ENCODE measurements at regions not wholly inside any gene's neighbourhood (a gene's known extent, or its start where the extent isn't known, plus 50 kb on each side); places are given as distances from the start of the nearest gene placed in this dataset.

DNA sequence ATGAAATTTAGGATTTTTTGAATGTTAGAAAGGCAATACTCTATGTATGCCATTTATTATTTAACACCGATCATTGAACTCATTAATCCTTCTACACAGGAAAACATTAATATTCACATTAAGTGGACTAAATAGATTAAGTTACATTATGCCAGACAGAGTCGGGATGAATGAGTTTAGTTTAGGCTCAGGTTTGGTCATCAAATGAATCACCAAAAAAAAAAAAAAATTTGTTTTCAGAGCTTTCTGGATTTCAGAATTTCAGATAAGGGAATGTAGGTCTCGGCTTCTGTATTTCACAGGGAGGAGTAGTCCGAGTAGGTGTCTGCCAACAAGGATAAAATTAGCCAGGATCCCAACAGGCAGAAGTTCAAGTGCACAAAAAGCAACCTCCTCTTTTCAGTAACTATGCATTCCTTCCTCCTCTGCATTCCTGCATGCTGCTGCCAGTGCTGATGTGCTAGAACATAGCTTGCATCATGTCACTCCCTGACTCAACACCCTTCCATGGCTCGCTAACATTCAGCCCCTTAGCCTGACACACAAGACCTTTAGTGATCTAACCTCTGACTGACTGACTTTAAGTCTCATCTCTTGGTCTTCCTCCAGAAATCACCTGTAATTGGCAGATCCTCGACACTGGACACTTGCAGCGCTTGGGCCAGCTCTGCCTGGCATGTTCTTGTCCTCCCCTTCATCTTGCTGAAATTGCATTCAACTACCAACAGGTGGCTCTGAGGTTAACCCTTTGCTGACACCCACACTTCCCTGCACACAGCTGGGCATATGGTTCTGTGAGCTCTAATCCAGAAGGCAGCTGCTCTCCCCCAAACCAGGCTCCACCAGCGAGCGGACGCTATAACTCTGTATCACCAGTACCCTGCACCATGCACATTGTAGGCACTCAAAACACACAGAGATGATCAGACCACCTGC is 145.4 kb upstream of the PROK2 start:
- peak; percentile 79 for TF ChIP-seq CTCF (conservative IDR thresholded peaks at IDR 0.05)
- no peak overlapping the region for H3K4ac ChIP-seq (ENCODE audit: low read depth, low read length)
- H3K9ac ChIP-seq (ENCODE audit: extremely low read depth, insufficient read length, low read length) = no peak overlapping the region
- H3K56ac ChIP-seq (ENCODE audit: insufficient read length, low read depth, low read length) = no peak overlapping the region
- no peak overlapping the region for H4K5ac ChIP-seq (ENCODE audit: insufficient read length, low read depth, low read length)
- no peaks in the 10 kb centered on the region for H3K27me3 ChIP-seq (ENCODE audit: insufficient read depth, low read length)
- no peak overlapping the region for H2AFZ ChIP-seq (ENCODE audit: low read length)
- WGBS (ENCODE audit: extremely low coverage, insufficient read length, low lambda C conversion rate) = no CpG with 5 or more reads among the region's 10 CpGs
- no peak overlapping the region for H3K23ac ChIP-seq (ENCODE audit: insufficient read length, low read depth, low read length)
- H3K18ac ChIP-seq (ENCODE audit: insufficient read length, low read depth, low read length) = no peak overlapping the region
- H3K27ac ChIP-seq (ENCODE audit: insufficient read length, low read depth, low read length) = no peak overlapping the region
- no peak overlapping the region for H3T11ph ChIP-seq (ENCODE audit: low read length)
- H3K4me2 ChIP-seq (ENCODE audit: insufficient read depth, insufficient read length, low read length) = no peak overlapping the region
- Mint-ChIP-seq H3K27ac (peak overlapping the region in 1 of 3 experiments; percentile 61; a peak in 1 of 7 replicates), H3K4me1 (peaks cover 36 to 39% of the 10 kb centered on the region in 2 experiments), H3K4me3 (no peak overlapping the region), H3K27me3 (ENCODE audit: low read depth) (no peaks in the 10 kb centered on the region), H3K36me3 (ENCODE audit: insufficient read depth in 1 of 3, low read depth in 3 of 3) (no peaks in the 10 kb centered on the region; a peak in 1 of 7 replicates), H3K9me3 (no peaks in the 10 kb centered on the region)
- no peak overlapping the region for H4K91ac ChIP-seq (ENCODE audit: insufficient read length, low read depth, low read length)
- H4K8ac ChIP-seq (replicated peaks; ENCODE audit: insufficient read length, low read depth, low read length) = no peak overlapping the region
- H3K14ac ChIP-seq (ENCODE audit: insufficient read depth, low read length) = no peak overlapping the region
- peak; percentile 72 for DNase-seq
- H2AK5ac ChIP-seq (ENCODE audit: insufficient read length, low read length) = no peak overlapping the region
- H3K9me3 ChIP-seq (ENCODE audit: control insufficient read depth, low read depth, low read length) = no peaks in the 10 kb centered on the region
- H3K79me1 ChIP-seq (ENCODE audit: insufficient read depth, low read depth, low read length, poor library complexity, severe bottlenecking) = no peaks in the 10 kb centered on the region
- no peaks in the 10 kb centered on the region for H4K20me1 ChIP-seq (ENCODE audit: control insufficient read depth, insufficient read depth, insufficient read length)
- H2BK12ac ChIP-seq (ENCODE audit: insufficient read length, low read depth, low read length) = no peak overlapping the region
- H2BK20ac ChIP-seq (ENCODE audit: low read depth, low read length, poor library complexity, severe bottlenecking) = no peak overlapping the region
- no peak overlapping the region for H2BK5ac ChIP-seq (ENCODE audit: insufficient read length, low read length)
- H3K79me2 ChIP-seq (ENCODE audit: insufficient read depth, low read length) = no peaks in the 10 kb centered on the region
- peaks cover 11% of the 10 kb centered on the region; the same call in 1 of the 2 replicates for H3K4me1 ChIP-seq (ENCODE audit: insufficient read depth, low read length)
- no peak overlapping the region for H2BK15ac ChIP-seq (ENCODE audit: low read depth, low read length)
- no peak overlapping the region for H2BK120ac ChIP-seq (ENCODE audit: low read depth, low read length, poor library complexity, severe bottlenecking)
- H3K23me2 ChIP-seq (ENCODE audit: insufficient read length, low read depth, low read length, poor library complexity, severe bottlenecking) = no peaks in the 10 kb centered on the region

All from H9 (cell line).